ENCODE measurements at regions not wholly inside any gene's neighbourhood (a gene's known extent, or its start where the extent isn't known, plus 50 kb on each side); places are given as distances from the start of the nearest gene placed in this dataset.

- H3K4me1 ChIP-seq = no peaks in the 10 kb centered on the region
- ATAC-seq = no peak
- intact Hi-C loops (cut with DNase I) = no loop called here
- H3K9me3 ChIP-seq = peaks cover 0 to 13% (median 0%) of the 10 kb centered on the region in 11 donors
- H3K27me3 ChIP-seq = no peaks in the 10 kb centered on the region
- TF ChIP-seq, protein P1, sequence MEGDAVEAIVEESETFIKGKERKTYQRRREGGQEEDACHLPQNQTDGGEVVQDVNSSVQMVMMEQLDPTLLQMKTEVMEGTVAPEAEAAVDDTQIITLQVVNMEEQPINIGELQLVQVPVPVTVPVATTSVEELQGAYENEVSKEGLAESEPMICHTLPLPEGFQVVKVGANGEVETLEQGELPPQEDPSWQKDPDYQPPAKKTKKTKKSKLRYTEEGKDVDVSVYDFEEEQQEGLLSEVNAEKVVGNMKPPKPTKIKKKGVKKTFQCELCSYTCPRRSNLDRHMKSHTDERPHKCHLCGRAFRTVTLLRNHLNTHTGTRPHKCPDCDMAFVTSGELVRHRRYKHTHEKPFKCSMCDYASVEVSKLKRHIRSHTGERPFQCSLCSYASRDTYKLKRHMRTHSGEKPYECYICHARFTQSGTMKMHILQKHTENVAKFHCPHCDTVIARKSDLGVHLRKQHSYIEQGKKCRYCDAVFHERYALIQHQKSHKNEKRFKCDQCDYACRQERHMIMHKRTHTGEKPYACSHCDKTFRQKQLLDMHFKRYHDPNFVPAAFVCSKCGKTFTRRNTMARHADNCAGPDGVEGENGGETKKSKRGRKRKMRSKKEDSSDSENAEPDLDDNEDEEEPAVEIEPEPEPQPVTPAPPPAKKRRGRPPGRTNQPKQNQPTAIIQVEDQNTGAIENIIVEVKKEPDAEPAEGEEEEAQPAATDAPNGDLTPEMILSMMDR (IDR thresholded peaks at IDR 0.05) = no peak
- H3K36me3 ChIP-seq = no peaks in the 10 kb centered on the region
- H3K4me3 ChIP-seq = no peak overlapping the region
- no peak overlapping the region for H3K27ac ChIP-seq
- DNase-seq = no peak
- 56 to 63% methylated on average over 3 of the region's 3 CpGs for WGBS, 2 donors
Observed at GRCh38 chr7:52211930-52212329, 823.5 kb upstream of the POM121L12 start.

DNA sequence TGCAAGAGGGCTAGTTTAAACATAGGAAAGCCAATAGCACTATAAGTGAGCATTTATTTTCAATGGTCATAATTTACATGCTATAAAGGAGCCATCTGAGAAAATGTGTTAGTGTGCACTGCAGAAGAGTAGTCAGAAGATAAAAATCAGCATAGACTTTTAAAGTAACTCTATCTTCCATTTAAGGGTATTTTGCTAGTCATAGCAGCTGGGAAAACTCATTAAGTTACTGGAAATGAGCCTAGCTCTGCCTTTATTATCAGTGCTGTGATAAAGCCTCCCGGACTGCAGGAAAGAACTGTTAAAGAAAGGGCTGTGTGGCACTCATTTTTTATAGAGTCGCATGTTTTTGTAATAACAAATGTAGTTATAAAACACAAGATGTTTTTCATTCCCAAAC, 825.8 kb upstream of the POM121L12 start:
- ATAC-seq = no peak
- TF ChIP-seq, protein P1 (IDR thresholded peaks at IDR 0.05) = no peak

DNA sequence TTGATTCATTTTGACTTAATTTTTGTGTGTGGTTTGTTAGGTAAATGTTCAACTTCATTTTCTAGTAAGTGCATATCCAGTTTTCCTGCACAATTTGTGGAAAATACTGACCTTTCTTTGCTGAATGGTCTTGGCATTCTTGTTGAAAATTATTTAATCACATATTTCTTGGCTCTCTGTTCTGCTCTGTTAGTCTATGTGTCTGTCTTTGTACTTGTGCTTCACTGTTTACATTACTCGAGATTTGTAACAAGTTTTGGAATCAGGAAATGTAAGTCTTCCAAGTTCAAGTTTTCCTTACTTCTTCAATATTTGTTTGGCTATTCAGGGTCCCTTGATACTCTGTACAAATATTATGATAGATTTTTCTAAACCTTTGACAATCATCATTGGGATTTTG, 838.2 kb upstream of the POM121L12 start:
- Histone ChIP-seq H3K27me3 (no peaks in the 10 kb centered on the region), H3K4me1 (no peaks in the 10 kb centered on the region), H3K4me3 (no peak overlapping the region), H3K27ac (no peak overlapping the region), H3K36me3 (no peaks in the 10 kb centered on the region), H3K9me3 (no peaks in the 10 kb centered on the region)
- intact Hi-C loops (cut with DNase I) = no loop called here
- no peak for ATAC-seq
- WGBS, 2 donors = 34 to 35% methylated on average over 1 of the region's 1 CpG
- DNase-seq = no peak
- TF ChIP-seq, protein P1 (IDR thresholded peaks at IDR 0.05) = no peak

More for the DNA sequence above, 825.8 kb upstream of the POM121L12 start:
- no peak for DNase-seq
- WGBS, 2 donors = 25 to 35% methylated on average over 2 of the region's 2 CpGs
- intact Hi-C loops (cut with DNase I) = no loop called here
- no peaks in the 10 kb centered on the region for H3K27me3 ChIP-seq
- H3K27ac ChIP-seq = no peak overlapping the region
- peaks cover 0 to 13% (median 0%) of the 10 kb centered on the region in 11 donors for H3K9me3 ChIP-seq
- no peaks in the 10 kb centered on the region for H3K36me3 ChIP-seq
- H3K4me3 ChIP-seq = no peak overlapping the region
- H3K4me1 ChIP-seq = no peaks in the 10 kb centered on the region

GRCh38 chr7:52195664-52196063, 839.8 kb upstream of the POM121L12 start:
- intact Hi-C loops (cut with DNase I) = no loop called here
- H3K4me1 ChIP-seq = no peaks in the 10 kb centered on the region
- no peak overlapping the region for H3K4me3 ChIP-seq
- no peaks in the 10 kb centered on the region for H3K27me3 ChIP-seq
- H3K9me3 ChIP-seq = peaks cover 0 to 14% (median 0%) of the 10 kb centered on the region in 11 donors
- no peaks in the 10 kb centered on the region for H3K36me3 ChIP-seq
- DNase-seq = no peak
- ATAC-seq = no peak
- TF ChIP-seq, protein P1 (IDR thresholded peaks at IDR 0.05) = no peak
- no peak overlapping the region for H3K27ac ChIP-seq
- WGBS, 2 donors = 61 to 80% methylated on average over 4 of the region's 4 CpGs

Data from heart right ventricle (tissue), 16 donors.